ENCODE measurements at regions not wholly inside any gene's neighbourhood (a gene's known extent, or its start where the extent isn't known, plus 50 kb on each side); places are given as distances from the start of the nearest gene placed in this dataset.

- 46 to 50% methylated on average over 1 of the region's 1 CpG for WGBS, 2 donors
- DNase-seq (ENCODE audit: low spot score in 2 of 2) = no peak
- intact Hi-C loops (cut with DNase I; ENCODE audit: low total_unique reads) = no loop called here
- no peak overlapping the region for H3K4me3 ChIP-seq (ENCODE audit: low read depth, poor library complexity, severe bottlenecking)
- no peak for TF ChIP-seq CTCF (IDR thresholded peaks at IDR 0.05)
- TF ChIP-seq POLR2A (IDR thresholded peaks at IDR 0.05) = no peak
Observed at GRCh38 chr11:95566211-95566610, 223.4 kb downstream of the FAM76B start.

- H3K4me3 ChIP-seq (ENCODE audit: low read depth, poor library complexity, severe bottlenecking) = no peak overlapping the region
- TF ChIP-seq POLR2A (IDR thresholded peaks at IDR 0.05) (no peak), CTCF (IDR thresholded peaks at IDR 0.05) (no peak)
- intact Hi-C loops (cut with DNase I; ENCODE audit: low total_unique reads) = no loop called here
- no peak for DNase-seq (ENCODE audit: low spot score in 2 of 2)
- WGBS, 2 donors = 78 to 80% methylated on average over 1 of the region's 1 CpG
Observed at GRCh38 chr11:95565724-95566141, 223.8 kb downstream of the FAM76B start.

GRCh38 chr11:95563859-95564258 is 225.7 kb downstream of the FAM76B start:
- H3K4me3 ChIP-seq (ENCODE audit: low read depth, poor library complexity, severe bottlenecking) = no peak overlapping the region
- intact Hi-C loops (cut with DNase I; ENCODE audit: low total_unique reads) = no loop called here
- WGBS, 2 donors = 31 to 35% methylated on average over 2 of the region's 2 CpGs
- no peak for TF ChIP-seq CTCF (IDR thresholded peaks at IDR 0.05)
- no peak for DNase-seq (ENCODE audit: low spot score in 2 of 2)

- no peak for DNase-seq (ENCODE audit: low spot score in 2 of 2)
- WGBS, 2 donors = 62 to 68% methylated on average over 2 of the region's 2 CpGs
- no peak overlapping the region for H3K4me3 ChIP-seq (ENCODE audit: low read depth, poor library complexity, severe bottlenecking)
- TF ChIP-seq POLR2A (IDR thresholded peaks at IDR 0.05) (no peak), CTCF (IDR thresholded peaks at IDR 0.05) (no peak)
- intact Hi-C loops (cut with DNase I; ENCODE audit: low total_unique reads) = no loop called here
Observed at GRCh38 chr11:95563173-95563572, 226.4 kb downstream of the FAM76B start.

GRCh38 chr11:95562196-95562921 is 227.2 kb downstream of the FAM76B start:
- no peak overlapping the region for H3K4me3 ChIP-seq (ENCODE audit: low read depth, poor library complexity, severe bottlenecking)
- DNase-seq (ENCODE audit: low spot score in 2 of 2) = no peak
- intact Hi-C loops (cut with DNase I; ENCODE audit: low total_unique reads) = no loop called here
- no peak for TF ChIP-seq CTCF (IDR thresholded peaks at IDR 0.05)
- no peak for TF ChIP-seq POLR2A (IDR thresholded peaks at IDR 0.05)
- 91 to 97% methylated on average over 6 of the region's 6 CpGs for WGBS, 2 donors

- 31 to 47% methylated on average over 4 of the region's 4 CpGs for WGBS, 2 donors
- no peak overlapping the region for H3K4me3 ChIP-seq (ENCODE audit: low read depth, poor library complexity, severe bottlenecking)
- no peak for TF ChIP-seq CTCF (IDR thresholded peaks at IDR 0.05)
- TF ChIP-seq POLR2A (IDR thresholded peaks at IDR 0.05) = no peak
- no peak for DNase-seq (ENCODE audit: low spot score in 2 of 2)
- intact Hi-C loops (cut with DNase I; ENCODE audit: low total_unique reads) = no loop called here
Observed at GRCh38 chr11:95559899-95560298, 229.7 kb downstream of the FAM76B start.

Measured in lower leg skin (tissue), 4 donors.